ENCODE measurements at regions not wholly inside any gene's neighbourhood (a gene's known extent, or its start where the extent isn't known, plus 50 kb on each side); places are given as distances from the start of the nearest gene placed in this dataset.
"Not testable (repeated sequence)": the region's sequence is repeated elsewhere in the genome, so short reads cannot be mapped to it uniquely, and the experiment has no call there.

- no peak overlapping the region for H3K4me3 ChIP-seq (ENCODE audit: low read length)
- no peak overlapping the region for H3K4me2 ChIP-seq (ENCODE audit: low read length)
- H3K9me2 ChIP-seq (ENCODE audit: insufficient read depth, low read length) = no peaks in the 10 kb centered on the region
- H3K27ac ChIP-seq (ENCODE audit: low read length) = no peak overlapping the region
- H3K9ac ChIP-seq (ENCODE audit: low read length) = no peak overlapping the region
- no peak overlapping the region for H2AFZ ChIP-seq (ENCODE audit: low read depth, low read length)
- no peak for TF ChIP-seq RAD21 (conservative IDR thresholded peaks at IDR 0.05)
- no peak for TF ChIP-seq EZH2 (IDR thresholded peaks at IDR 0.05; ENCODE audit: borderline replicate concordance, insufficient read depth, low read length, poor library complexity, severe bottlenecking)
- TF ChIP-seq POLR2AphosphoS5 (IDR thresholded peaks at IDR 0.05) = no peak
- TF ChIP-seq EP300 (conservative IDR thresholded peaks at IDR 0.05; ENCODE audit: poor library complexity, severe bottlenecking) = no peak
- no peak for TF ChIP-seq REST (IDR thresholded peaks at IDR 0.05; ENCODE audit: borderline replicate concordance)
- no peak for TF ChIP-seq TAF1 (IDR thresholded peaks at IDR 0.05; ENCODE audit: low read depth)
- no peak for TF ChIP-seq SMC3 (conservative IDR thresholded peaks at IDR 0.05; ENCODE audit: poor library complexity)
- TF ChIP-seq CTCF (IDR thresholded peaks at IDR 0.05; ENCODE audit: poor library complexity, severe bottlenecking) = no peak
- TF ChIP-seq MXI1 (conservative IDR thresholded peaks at IDR 0.05; ENCODE audit: poor library complexity, severe bottlenecking) = no peak
- H4K20me1 ChIP-seq (ENCODE audit: insufficient read depth) = no peaks in the 10 kb centered on the region
- no peaks in the 10 kb centered on the region for H3K9me3 ChIP-seq (ENCODE audit: low read length)
- no peaks in the 10 kb centered on the region for H3F3A ChIP-seq (ENCODE audit: insufficient read depth, low read length, poor library complexity, severe bottlenecking)
- H3K79me2 ChIP-seq (replicated peaks; ENCODE audit: insufficient read depth, low read length) = no peaks in the 10 kb centered on the region
- H3K36me3 ChIP-seq (ENCODE audit: insufficient read depth, low read length) = no peaks in the 10 kb centered on the region
- no peaks in the 10 kb centered on the region for H3K27me3 ChIP-seq (ENCODE audit: insufficient read depth, low read depth, low read length)
Observed at GRCh38 chr4:30125868-30126267, 594.3 kb upstream of the PCDH7 start.

GRCh38 chr4:30126351-30126750 is 593.8 kb upstream of the PCDH7 start:
- Histone ChIP-seq H3K27ac (ENCODE audit: low read length) (no peak overlapping the region), H3K9ac (ENCODE audit: low read length) (no peak overlapping the region), H4K20me1 (ENCODE audit: insufficient read depth) (no peaks in the 10 kb centered on the region), H3K9me2 (ENCODE audit: insufficient read depth, low read length) (no peaks in the 10 kb centered on the region), H3K4me3 (ENCODE audit: low read length) (no peak overlapping the region), H3K36me3 (ENCODE audit: insufficient read depth, low read length) (no peaks in the 10 kb centered on the region), H2AFZ (ENCODE audit: low read depth, low read length) (no peak overlapping the region), H3K79me2 (replicated peaks; ENCODE audit: insufficient read depth, low read length) (no peaks in the 10 kb centered on the region), H3F3A (ENCODE audit: insufficient read depth, low read length, poor library complexity, severe bottlenecking) (no peaks in the 10 kb centered on the region), H3K27me3 (ENCODE audit: insufficient read depth, low read depth, low read length) (no peaks in the 10 kb centered on the region), H3K4me2 (ENCODE audit: low read length) (no peak overlapping the region), H3K9me3 (ENCODE audit: low read length) (no peaks in the 10 kb centered on the region)
- TF ChIP-seq POLR2AphosphoS5 (IDR thresholded peaks at IDR 0.05) (no peak), CTCF (IDR thresholded peaks at IDR 0.05; ENCODE audit: poor library complexity, severe bottlenecking) (no peak), TAF1 (IDR thresholded peaks at IDR 0.05; ENCODE audit: low read depth) (no peak), SMC3 (conservative IDR thresholded peaks at IDR 0.05; ENCODE audit: poor library complexity) (no peak), EZH2 (IDR thresholded peaks at IDR 0.05; ENCODE audit: borderline replicate concordance, insufficient read depth, low read length, poor library complexity, severe bottlenecking) (no peak), EP300 (conservative IDR thresholded peaks at IDR 0.05; ENCODE audit: poor library complexity, severe bottlenecking) (no peak), RAD21 (conservative IDR thresholded peaks at IDR 0.05) (no peak), REST (IDR thresholded peaks at IDR 0.05; ENCODE audit: borderline replicate concordance) (no peak), MXI1 (conservative IDR thresholded peaks at IDR 0.05; ENCODE audit: poor library complexity, severe bottlenecking) (no peak)

- not testable (repeated sequence) for H3K79me2 ChIP-seq (replicated peaks; ENCODE audit: insufficient read depth, low read length); H4K20me1 ChIP-seq (ENCODE audit: insufficient read depth); H3F3A ChIP-seq (ENCODE audit: insufficient read depth, low read length, poor library complexity, severe bottlenecking); H3K27ac ChIP-seq (ENCODE audit: low read length); H3K4me2 ChIP-seq (ENCODE audit: low read length); H3K36me3 ChIP-seq (ENCODE audit: insufficient read depth, low read length); H3K9ac ChIP-seq (ENCODE audit: low read length); H2AFZ ChIP-seq (ENCODE audit: low read depth, low read length); H3K9me2 ChIP-seq (ENCODE audit: insufficient read depth, low read length); H3K9me3 ChIP-seq (ENCODE audit: low read length); H3K27me3 ChIP-seq (ENCODE audit: insufficient read depth, low read depth, low read length); H3K4me3 ChIP-seq (ENCODE audit: low read length)
Observed at GRCh38 chr4:30148828-30149227, 571.3 kb upstream of the PCDH7 start.

All from neural cell (in vitro differentiated cells).